Osteocyte (in vitro differentiated cells): ENCODE measurements at regions not wholly inside any gene's neighbourhood (a gene's known extent, or its start where the extent isn't known, plus 50 kb on each side); places are given as distances from the start of the nearest gene placed in this dataset.

ENCODE experiments used
- DNase-seq: peaks from one replicate; pipeline ENCODE4 v3.0.0; 2021; ENCODE audit warnings: mixed read lengths; ENCODE audit not compliant: unreplicated experiment; ENCODE audit errors: extremely low spot score
- H3K27ac Mint-ChIP-seq: one replicate; pipeline ENCODE4 v1.8.0; 2021; ENCODE audit warnings: mild to moderate bottlenecking, mixed read lengths; ENCODE audit not compliant: unreplicated experiment
- H3K27me3 Mint-ChIP-seq: one replicate; pipeline ENCODE4 v1.8.0; 2021; ENCODE audit warnings: mixed read lengths; ENCODE audit not compliant: unreplicated experiment
- H3K36me3 Mint-ChIP-seq: one replicate; pipeline ENCODE4 v1.8.0; 2021; ENCODE audit warnings: mixed read lengths; ENCODE audit not compliant: unreplicated experiment
- H3K4me1 Mint-ChIP-seq: one replicate; pipeline ENCODE4 v1.8.0; 2021; ENCODE audit warnings: mixed read lengths; ENCODE audit not compliant: unreplicated experiment
- H3K4me3 Mint-ChIP-seq: one replicate; pipeline ENCODE4 v1.8.0; 2021; ENCODE audit warnings: mild to moderate bottlenecking, moderate library complexity, mixed read lengths; ENCODE audit not compliant: unreplicated experiment
- H3K9me3 Mint-ChIP-seq: one replicate; pipeline ENCODE4 v1.8.0; 2021; ENCODE audit warnings: mixed read lengths; ENCODE audit not compliant: unreplicated experiment
- CTCF ChIP-seq: fragments of 200-600 bp; sonication (generic); IDR thresholded peaks from 2 replicates; pipeline ENCODE4 v1.5.0; 2021; ENCODE audit warnings: antibody characterized with exemption, mild to moderate bottlenecking, moderate library complexity

- Mint-ChIP-seq H3K27me3 (peaks cover 2% of the 10 kb centered on the region), H3K36me3 (no peaks in the 10 kb centered on the region), H3K9me3 (no peaks in the 10 kb centered on the region), H3K27ac (no peak overlapping the region), H3K4me1 (peaks cover 5% of the 10 kb centered on the region), H3K4me3 (no peak overlapping the region)
- TF ChIP-seq CTCF, result peak; percentile 37
- no peak for DNase-seq
Observed at GRCh38 chr3:80767604-80768003, 993.8 kb downstream of the GBE1 start.

- TF ChIP-seq CTCF, result no peak
- Mint-ChIP-seq H3K27me3 (peaks cover 16% of the 10 kb centered on the region), H3K9me3 (no peaks in the 10 kb centered on the region), H3K4me1 (no peaks in the 10 kb centered on the region), H3K27ac (no peak overlapping the region), H3K36me3 (no peaks in the 10 kb centered on the region), H3K4me3 (no peak overlapping the region)
- no peak for DNase-seq
Observed at GRCh38 chr3:80754969-80755368, 987.2 kb upstream of the ROBO1 start.

- Mint-ChIP-seq H3K4me3 (no peak overlapping the region), H3K27me3 (peaks cover 11% of the 10 kb centered on the region), H3K4me1 (no peaks in the 10 kb centered on the region), H3K36me3 (no peaks in the 10 kb centered on the region), H3K9me3 (no peaks in the 10 kb centered on the region), H3K27ac (no peak overlapping the region)
- TF ChIP-seq CTCF, result no peak
- DNase-seq, result no peak
Observed at GRCh38 chr3:80753021-80753420, 985.2 kb upstream of the ROBO1 start.

- no peak for TF ChIP-seq CTCF
- no peak for DNase-seq
- no peaks in the 10 kb centered on the region for H3K9me3 Mint-ChIP-seq
- no peaks in the 10 kb centered on the region for H3K4me1 Mint-ChIP-seq
- no peak overlapping the region for H3K27ac Mint-ChIP-seq
- peaks cover 15% of the 10 kb centered on the region for H3K27me3 Mint-ChIP-seq
- no peaks in the 10 kb centered on the region for H3K36me3 Mint-ChIP-seq
- no peak overlapping the region for H3K4me3 Mint-ChIP-seq
Observed at GRCh38 chr3:80750637-80751036, 982.8 kb upstream of the ROBO1 start.

- Mint-ChIP-seq H3K27ac (no peak overlapping the region), H3K9me3 (no peaks in the 10 kb centered on the region), H3K4me1 (peaks cover 24% of the 10 kb centered on the region), H3K36me3 (peaks cover 3% of the 10 kb centered on the region), H3K27me3 (no peaks in the 10 kb centered on the region), H3K4me3 (no peak overlapping the region)
- DNase-seq, result no peak
- no peak for TF ChIP-seq CTCF
Observed at GRCh38 chr3:80734920-80735319, 967.1 kb upstream of the ROBO1 start.
